NCI-H128 (cell line): ENCODE measurements at regions not wholly inside any gene's neighbourhood (a gene's known extent, or its start where the extent isn't known, plus 50 kb on each side); places are given as distances from the start of the nearest gene placed in this dataset.

Experiments
- DNase-seq: peaks from one replicate; lab custom pipeline; 2025; ENCODE audit not compliant: unreplicated experiment; lab: John Stamatoyannopoulos, UW

DNA sequence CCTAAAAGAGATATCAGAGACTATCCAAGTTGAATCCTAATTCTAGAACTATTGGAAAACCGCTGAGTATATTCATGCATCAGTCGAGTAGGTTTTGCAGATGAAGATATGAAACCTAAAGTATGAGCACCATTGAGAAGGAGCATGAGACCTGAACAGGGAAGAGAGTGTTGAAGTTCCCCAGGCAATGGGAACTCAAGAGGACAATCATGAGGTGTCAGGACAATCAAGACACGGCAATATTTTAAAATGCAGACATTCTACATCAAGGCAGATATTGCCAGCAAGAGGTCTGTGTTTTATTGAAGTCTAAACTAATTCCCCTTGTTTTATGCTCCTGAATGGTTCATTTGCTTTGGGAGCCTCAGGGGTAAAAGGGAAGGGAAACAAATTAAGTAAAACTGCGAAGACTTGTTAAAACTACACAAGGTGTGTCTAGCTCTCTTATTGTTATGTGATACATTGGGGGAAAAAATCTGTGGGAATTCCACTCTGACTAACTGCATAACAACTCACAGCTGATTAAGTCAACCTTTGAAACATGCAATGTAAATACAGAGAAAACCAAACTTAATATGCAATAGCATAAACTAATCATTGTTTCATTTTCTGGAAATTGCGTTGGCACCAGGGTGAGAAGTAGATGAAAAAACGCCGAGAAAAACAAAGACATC lies 347.9 kb upstream of the ADGRL2 start:
- no peak for DNase-seq

DNA sequence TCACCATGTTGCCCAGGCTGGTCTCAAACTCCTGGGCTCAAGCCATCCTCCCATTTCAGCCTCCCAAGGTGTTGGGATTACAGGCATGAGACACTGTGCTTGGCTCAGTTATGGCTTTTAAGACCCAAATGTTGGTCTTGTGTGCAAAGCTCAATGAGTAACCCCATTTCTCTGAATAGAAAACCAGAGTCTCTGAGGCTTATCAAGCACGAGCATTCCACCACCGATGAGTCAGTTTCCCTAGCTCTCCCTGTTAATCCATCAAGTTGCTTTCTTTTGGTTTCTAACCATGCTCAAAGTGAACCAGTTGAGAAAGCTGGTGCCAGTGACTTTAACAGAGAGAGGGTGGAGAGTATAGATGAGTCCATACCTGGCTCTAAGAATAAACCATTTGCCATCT lies 350.9 kb upstream of the ADGRL2 start:
- no peak for DNase-seq

DNA sequence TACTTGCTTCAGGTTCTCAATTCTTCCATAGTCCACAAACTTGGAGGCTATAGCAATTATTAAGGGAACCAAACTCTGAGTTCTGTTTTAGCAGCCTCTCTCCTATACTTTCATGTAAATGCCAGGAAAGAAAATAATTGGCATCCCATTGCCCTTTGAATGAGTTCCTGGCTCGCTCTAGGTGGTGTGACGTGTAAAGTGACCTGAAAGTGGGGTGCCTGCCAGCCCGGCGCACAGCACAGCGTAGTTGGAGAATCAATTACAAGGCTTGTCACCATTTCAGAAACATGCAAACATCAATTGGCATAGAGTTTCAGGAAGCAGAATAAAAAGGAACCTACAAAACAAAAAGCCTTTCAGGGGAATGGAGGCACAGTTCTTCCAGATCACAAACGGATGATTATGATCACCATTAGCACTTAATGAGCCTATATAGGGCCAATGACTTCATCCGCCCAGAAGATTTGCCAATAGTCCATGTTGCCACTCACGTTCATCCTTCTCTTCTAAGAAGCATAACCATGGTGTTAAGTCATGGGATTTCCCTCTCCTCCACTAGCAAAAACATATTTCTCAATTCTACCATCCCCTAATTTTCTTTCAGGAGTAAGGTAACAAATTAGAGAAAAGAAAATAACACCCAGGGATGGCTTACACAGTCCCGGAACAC lies 354.6 kb upstream of the ADGRL2 start:
- no peak for DNase-seq

DNA sequence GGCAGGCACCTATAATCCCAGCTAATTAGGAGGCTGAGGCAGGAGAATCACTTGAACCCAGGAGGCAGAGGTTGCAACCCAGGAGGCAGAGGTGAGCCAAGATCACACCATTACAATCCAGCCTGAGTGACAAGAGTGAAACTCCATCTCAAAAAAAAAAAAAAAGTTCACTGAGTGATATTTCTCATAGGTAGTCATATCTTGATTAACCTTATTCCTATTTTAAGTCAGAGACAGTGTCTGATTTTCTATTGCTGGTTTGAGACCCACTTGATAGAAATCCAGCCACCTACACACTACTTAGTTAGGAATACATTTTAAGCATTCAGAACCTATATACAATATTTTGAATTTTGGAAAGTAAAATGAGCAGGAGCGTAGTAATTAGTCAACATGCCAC lies 357.4 kb upstream of the ADGRL2 start:
- DNase-seq: no peak

DNA sequence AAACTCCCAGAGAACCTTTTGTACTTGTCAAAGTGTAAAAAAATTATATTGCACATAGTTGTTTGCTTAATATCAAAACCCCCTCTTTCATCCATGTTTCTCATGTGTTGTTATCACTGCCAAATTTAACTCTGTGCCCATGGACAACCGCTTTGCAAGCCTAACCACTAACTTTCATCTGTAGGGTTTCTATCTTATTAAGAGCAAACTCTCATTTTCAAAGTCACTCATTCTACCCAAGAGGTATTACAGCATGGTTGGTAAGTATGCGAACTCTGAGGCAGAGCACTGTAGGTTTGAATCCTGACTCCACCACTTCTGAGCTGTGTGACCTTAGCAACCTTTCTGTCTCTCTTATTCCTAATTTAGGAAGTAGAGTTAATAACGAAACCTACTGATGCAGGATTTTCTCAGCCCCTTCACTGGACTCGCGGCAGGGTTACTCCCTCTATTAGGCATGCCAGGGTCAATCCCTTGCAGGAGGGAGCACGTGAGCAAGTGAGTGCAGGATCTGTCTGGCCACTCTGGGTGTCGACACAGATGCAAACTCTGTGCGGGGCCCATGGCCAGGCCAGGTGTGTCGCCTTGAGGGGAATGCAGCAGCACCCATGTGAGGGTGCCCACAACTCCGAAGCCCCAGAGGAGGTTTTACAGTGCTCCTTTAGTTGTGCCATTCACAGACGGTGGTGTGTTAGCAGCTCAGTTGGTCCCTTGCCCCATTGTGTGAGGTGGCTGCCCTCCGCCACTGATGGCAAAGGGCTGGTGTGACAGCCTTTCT lies 361.5 kb upstream of the ADGRL2 start:
- no peak for DNase-seq

DNA sequence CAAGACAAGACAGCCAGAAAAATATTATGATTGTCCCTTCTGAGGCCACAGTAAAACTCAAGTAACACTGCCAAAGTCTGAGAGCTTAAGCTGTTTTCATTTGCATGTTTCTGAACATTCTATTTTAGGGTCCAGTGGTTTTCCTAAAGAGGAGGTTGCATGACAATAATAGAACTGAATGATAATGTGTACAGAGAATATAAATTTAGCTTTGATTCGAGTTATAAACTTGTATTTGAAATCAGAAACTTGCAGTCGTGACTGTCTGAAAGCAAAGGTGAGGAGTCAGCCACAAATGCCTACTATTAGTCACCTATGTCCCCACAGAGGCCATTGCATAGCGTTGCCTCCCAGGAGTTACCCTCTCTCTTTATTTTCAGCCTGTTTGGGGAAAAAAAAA lies 363.1 kb upstream of the ADGRL2 start:
- DNase-seq: no peak

DNA sequence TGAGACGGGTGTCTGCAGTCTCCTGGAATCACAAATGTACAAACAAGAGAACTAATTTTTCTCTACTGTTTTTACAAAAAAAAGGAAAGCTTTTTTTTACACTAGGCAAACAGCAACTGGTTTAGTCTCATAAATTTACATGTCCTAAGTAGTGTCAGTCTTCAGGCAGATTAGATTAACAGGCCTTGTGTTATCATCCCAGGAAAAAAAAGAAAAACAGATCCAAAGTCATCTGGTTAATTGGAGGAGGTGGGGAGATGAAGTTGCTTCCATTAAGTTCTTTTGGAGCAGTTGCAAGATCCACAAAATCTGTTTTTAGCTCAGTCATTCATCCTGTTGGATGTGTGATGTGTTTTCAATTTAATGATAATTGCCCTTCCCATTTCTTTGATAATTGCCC lies 363.5 kb upstream of the ADGRL2 start:
- no peak for DNase-seq

DNA sequence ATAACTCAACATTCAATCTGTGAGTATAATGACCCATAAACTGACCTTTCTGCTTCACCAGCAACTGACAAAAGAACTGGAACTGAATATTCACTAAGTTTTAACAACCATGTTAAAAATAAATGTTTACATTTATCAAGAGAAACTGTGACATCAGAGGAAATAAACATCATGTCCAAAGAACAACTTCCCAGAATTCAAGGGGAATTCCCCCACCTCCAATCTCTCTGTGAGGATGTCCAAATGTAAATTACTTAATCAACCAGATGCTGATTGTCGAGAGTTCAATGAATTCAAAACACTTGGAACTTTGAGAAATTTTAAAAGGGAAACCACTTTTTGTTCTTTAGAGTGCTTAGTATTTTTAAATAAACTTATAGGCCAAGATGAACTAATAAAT lies 365.6 kb upstream of the ADGRL2 start:
- no peak for DNase-seq

DNA sequence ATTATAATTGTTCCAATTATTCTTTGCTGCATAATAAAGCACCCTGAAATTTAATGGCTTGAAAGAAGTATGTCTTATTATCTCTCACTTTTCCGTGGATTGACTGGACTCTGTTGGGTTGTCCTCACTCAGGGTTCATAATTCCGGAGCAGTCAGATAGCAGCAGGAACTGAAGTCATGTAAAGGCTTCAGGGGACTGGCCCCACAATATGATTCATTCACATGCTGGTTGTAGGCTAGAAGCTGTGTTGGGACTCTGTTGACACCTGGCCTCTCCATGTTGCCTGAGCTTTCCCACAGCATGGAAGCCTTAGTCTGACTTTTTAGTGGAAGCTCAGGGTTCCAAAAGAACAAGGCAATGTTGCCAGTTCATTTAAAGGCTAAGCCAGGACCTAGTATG lies 367.1 kb upstream of the ADGRL2 start:
- DNase-seq: no peak

DNA sequence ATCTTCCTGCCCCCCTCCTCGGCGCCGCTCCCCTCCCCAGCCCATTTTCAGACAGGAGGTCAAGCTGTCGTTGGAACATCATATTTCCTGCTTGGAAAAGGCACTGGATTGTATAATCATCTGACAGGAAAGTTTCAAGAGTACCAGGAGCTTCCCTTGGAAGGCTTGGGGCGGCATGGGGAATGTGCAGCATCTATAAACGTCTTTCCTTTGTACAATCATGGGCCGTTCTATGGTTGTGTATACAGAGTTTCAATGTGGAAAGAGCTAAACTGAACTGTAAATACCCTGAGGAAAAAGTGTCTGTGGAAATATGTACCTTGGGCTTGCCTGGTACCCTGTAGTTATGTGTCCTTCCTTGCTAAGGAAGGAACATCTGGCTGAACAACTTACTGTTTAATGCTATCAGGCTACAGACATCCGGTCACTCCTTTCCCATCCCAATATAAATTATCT lies 368.1 kb upstream of the ADGRL2 start:
- DNase-seq: no peak

DNA sequence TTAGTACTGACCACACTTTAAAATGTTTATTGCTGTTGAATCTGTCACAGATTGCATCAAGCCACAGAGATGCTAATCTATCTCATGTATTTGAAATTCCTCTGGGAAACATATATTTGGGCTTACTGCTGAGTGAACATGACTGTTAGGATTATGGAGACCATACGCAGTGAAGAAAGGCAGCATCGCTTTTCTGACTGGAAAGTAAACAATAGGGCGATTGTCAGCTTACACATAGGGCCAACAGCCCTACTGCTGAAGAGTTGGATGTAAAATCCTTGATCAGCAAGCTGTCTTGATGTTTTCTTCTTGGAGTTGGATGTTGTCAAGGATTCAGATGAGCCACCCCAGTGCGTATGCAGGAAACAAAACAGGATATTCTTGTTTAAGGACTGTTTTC lies 368.7 kb upstream of the ADGRL2 start:
- DNase-seq: no peak

DNA sequence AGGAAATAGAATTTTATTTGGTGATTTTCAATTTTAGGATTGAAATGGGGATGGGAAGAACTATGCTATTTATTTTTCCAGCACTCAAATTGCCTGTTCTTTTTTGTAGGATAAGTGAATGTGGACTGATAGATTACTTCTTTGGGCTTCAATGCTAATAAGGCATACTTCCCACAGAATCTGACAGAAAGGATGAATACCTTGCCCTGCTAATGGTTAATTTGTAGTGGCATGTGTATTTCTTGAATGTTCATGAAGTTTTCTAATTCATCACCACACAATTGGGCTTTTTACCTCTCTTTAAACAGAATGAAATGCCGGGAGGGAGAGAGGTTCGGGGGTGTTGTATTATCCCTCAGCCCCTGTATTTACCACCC lies 369.1 kb upstream of the ADGRL2 start:
- no peak for DNase-seq

DNA sequence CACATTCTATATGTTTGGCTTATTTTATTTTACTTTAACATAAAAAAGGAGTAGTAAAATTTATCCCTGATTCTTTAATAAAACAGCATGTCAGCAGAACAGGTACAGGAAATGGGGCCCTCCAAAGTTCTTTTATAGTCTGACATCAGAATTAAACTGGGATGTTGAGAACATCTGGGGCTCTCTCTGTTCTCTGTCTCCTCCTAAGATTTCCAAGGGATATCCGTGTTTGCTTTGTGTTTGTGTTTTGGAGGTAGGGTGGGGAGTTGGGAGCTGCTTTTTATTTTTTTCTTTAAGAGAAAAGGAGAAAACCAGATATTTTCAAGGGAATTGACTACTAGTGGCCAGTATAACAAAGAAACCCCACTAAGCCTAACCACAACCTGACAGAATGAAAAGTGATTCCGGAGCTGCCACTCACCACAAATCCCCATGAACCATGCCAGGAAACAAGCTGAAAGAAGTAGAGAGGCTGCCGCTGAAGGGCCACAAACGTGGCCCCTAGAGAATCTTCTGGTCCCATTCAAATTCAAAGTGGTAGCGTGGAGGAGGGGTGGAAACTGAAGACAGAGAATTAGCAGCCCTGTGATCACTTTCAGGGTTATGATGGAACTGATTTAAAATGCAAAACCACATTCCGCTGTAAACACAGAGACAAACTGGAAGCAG lies 369.6 kb upstream of the ADGRL2 start:
- DNase-seq: no peak

DNA sequence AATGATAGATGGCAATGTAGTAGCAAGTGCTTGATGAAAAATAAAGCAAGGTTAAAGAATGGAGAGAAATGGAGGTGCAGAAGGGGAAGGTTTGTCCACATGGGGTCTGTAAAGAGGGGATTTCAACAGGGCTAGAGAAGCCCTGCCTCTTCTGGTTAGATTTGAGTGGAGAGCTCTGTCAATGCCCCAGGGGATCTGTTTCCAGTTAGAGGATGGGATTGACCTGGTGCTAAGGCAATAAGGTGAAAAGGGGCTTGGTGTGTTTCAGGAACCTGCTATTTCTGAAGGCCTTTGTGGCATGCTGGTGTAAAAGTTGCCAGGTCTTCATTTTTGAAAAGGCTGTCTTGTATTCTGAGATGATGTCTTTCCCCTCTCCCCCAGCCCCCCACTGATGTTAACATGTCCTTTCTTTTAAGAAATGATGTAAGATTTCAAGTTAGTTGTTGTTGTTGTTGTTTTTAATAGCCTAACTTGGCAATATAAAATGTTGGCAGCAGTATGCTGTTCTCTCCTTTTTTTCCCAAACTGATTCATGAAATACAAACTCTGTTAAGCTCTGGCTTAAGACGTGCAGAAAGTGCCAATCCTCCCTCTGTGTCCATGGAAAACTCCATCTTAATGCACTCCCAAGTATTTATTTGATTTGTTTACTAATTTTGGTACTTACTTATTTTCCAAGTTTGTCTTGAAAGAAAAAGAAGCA lies 370.3 kb upstream of the ADGRL2 start:
- no peak for DNase-seq

DNA sequence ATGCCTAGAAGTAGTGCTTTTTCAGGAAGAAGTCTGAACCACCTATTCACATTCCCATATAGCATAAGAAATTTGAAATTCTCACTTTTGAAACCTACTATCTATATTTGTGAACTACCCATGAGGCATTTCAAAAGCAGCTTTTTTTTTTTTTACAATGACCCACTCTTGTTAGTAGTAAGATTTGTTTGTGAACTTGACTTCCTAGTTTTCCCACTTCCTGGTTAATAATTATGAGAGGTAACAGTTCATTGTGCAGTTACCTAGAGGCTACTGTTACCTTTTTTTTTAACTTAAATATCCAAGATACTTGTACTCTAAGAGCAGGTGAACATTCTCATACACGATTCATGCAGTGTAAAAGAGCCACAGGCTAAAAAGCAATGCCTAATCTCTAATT lies 371.7 kb upstream of the ADGRL2 start:
- DNase-seq: no peak

DNA sequence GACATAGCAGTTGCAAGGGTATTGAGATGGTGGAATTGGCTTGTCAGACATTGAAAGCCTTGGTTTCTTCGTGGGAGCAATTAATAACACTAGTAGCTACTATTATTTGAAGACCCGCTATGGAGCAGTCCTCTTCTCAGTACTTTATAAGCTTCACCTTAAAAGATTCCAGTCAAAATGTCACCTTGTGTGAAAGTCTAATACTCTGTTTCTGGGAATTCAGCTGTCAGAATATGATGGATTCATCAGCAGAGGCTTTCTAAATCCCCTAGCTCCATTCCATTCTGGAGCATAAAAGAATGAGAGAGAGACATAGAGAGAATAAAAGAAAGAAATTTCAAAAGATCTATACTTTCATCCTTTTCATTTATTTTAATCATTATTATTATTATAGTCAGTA lies 375.9 kb upstream of the ADGRL2 start:
- no peak for DNase-seq

DNA sequence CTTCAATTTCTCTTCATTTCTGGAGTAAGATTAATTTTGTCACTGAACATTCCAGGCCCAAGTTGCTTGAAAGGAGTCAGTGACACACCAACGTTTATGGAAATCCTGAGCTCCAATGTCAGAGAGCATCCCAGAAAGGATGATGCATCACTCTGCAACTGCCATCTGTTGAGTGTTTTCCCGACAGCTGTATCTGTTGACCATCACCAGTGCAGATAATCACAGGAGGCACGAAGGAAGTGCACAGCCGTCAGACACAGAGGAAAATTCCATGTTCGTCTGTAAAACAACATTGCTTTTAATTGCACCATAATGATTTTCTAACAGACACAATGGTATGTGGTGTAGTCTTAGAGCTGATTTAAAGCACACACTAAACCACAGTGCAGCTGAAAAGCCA lies 376.7 kb upstream of the ADGRL2 start:
- DNase-seq: no peak

DNA sequence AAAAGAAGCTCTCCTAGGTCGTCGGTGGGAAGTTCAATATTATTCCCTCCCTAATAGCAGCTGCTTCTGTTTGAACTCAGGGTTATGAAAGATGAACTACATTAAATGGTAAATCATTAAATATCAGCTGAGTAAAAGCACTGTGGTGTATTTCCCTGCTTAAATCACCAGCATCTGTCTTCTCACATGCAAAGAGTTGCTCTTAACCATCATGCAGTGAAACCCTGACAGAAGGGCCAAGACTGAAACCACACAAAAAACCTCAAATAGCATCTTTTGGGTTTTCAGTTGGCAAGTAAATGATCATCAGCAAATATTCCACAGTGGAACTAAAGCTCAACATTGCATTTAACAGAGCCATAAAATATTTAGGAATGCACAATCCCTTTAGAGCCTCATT lies 380.0 kb upstream of the ADGRL2 start:
- no peak for DNase-seq

DNA sequence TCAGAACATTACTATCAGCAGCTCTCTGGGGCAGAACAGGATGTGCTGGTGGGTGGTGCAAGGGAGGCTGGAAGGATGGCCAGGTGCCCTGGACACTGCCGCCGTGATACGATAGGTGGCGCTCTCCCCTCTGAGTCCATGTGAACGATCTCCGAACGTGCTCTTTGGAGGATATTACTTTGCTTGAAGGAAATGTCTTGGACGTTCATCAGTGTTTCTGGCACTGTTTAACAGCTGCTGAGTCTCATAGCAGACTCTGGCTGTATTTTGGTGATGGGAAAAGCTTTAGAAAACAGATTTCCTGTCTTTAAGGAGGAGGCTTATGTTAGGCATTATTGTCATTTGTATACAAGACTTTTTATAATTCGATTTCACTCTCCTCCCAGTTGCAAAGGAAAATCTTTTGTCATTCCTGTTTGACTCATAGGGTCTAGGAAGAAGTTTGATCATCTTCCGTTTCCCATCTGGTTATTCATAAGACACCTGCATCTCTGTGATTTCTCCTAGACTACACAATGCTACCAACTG lies 386.2 kb upstream of the ADGRL2 start:
- DNase-seq: no peak

DNA sequence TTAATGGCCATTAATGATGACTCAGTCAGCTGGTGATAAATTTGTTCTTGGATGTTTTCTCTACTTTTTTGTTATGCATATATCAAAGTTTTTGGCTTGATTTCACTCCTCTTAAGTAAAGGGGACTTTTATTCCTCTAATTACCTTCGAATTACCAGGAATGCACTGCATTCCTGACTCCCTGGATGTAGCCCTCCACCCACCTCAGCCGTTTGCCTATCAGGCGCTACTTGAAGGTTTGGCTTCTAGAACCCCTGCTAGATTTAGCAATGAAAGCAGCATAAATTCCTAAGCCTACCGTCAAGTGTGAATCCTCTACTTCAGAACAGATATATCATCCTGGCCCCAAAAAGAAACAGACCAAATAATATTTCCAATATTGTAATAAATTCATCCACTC lies 387.8 kb upstream of the ADGRL2 start:
- DNase-seq: no peak

DNA sequence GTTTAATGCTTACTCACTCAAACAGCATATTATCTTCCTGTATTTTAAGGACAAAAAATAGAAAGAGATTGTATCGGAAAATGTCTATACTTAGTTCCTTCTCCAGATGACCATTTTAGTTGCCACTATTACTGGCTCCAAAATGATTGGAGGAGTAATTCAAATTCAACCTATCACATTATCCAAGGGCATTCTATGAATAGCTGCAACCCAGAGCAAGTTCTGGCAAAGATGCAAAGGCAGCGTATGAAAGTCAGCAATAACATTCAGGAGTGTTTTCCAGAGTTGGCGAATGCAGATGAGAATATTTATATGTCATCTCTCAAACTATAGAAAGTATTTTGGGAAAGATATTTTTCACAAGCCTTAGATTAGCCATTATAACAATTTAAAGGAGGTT lies 389.8 kb upstream of the ADGRL2 start:
- DNase-seq: no peak
